C1 segment of cervical spinal cord (tissue), 14 donors: ENCODE measurements at regions not wholly inside any gene's neighbourhood (a gene's known extent, or its start where the extent isn't known, plus 50 kb on each side); places are given as distances from the start of the nearest gene placed in this dataset.

Source experiments
- DNase-seq, 14 donors: peaks; one replicate each; lab custom pipeline; 2025; lab: John Stamatoyannopoulos, UW

DNA sequence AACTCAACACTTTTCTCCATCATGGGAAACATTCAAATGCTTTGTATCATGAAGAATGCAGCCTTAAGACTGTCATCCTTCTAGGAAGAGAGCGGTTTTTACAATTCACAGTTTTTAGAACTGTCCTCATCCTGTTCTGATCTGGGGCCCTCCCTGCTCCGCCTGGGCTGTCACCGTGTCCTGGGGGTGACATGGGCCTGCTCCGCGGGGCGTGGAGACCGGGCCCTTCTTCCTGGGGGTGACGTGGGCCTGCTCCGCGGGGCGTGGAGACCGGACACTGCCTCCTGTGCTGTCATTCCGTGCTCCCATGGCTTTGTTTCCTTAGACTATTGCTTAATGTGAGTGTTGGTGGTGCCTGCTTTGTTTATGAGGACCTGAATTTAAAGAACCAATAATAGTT, 122.8 kb downstream of the TMEM18 start:
- DNase-seq = no peak

DNA sequence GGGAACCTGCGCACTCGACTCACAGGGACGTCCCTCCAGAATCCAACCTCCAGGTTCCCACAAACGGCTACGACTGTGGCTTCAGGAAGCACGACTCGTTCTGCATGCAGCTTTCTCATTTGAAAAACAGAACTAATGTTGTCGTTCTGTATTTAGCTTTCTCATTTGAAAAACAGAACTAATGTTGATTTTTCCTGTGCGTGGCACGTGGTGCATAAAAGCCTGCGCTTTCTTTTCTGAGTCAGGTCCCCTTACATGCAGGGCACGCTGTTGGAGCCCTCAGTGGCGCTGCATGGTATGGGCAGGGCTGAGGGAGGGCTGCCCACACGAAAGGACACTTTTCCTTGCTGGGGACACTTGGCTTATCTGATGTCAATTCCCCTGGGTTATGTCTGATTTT, 124.3 kb downstream of the TMEM18 start:
- DNase-seq = no peak

DNA sequence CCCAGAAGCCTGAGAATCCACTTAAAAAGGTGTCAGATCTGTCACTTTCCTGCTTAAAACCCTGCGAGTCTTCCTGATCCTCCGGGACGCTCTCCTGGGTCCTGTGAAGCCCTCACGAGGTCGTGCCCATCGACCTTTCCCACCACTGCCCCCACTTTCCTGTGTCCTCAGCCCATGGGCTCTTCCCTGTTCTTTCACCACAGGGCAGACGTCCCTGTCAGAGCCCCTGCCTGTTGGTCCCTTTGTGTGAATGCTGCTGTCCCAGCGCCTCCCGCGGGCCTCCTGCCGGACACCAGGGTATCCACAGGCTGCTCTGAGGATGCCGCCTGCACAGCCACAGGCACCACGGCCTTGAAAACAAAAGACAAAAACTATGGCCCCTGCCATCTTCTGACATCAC, 125.6 kb downstream of the TMEM18 start:
- no peak for DNase-seq

DNA sequence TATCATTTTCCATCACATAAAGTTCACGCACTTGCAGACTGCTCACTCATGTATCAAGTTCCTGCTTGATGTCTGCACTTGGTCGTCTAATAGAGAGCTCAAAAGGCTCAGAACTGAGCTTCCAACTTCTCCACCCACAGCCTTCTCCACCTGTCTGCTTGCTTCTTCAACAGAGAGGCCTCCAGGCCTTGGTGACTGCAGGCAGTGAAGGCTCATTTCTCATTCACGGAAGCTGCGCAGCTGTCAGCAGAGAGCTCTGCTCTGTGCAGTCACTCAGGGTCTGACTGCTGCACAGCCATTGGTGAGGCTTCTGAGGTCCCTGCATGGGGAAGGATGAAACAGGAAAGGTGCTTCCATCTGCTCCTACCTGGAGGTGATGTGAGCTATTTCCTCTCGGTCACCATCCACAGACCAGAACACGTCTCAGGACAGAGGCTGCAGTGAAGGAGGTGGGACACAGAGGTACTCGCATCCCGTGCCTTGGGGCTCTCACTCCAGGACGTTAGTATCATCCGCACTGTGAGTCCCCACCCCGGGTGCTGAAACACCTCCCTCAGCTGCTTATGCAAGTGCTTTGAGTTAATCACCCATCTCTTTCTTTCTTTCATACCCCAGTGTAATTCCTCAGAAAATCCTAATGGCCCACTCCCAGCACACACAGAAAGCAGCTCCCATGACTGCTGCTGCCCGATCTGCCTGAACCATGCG, 126.2 kb downstream of the TMEM18 start:
- DNase-seq = no peak

DNA sequence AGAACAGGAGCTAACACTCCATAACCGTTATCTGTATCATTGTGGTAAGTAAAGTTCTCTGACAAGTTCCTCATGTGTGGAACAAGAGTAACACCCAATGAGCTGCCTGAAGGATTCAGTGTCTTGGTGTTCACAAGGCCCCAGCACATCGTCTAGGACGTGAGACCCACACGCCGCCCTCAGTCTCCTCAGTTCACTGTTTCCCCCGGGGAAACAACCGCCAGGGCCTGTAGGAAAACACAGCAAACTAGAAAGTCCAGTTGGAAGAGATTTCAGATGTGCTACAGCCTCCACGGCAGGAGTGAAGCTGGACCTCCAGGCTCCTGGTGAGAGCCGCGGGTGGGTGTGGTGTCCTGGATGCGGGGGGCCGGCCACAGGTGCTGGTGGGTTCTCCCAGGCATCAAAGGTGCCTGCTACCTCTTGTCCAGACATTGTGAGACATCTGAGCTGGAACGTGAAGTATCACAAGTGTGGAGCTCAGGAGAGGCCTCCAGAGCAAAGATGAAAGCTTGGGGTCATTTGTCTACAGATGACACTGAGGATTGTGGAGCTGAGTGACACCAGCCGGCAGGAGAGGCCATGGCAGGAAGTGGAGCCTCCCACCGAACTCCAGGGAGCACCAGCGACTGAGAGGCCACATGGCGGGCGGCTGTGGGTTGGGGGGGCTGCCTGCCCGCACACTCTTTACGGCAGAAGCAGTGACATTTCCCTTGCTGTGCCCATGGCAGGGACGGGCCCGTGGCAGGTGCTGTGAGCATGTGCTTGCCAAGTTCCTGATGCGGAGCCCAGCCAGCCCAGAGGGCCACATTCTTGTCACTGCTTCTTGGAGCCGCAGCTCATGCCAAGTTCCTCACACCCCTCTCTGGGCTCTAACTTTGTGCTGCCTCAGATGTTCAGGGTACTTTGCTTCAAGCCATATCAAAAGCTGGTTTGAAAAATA, 131.2 kb downstream of the TMEM18 start:
- DNase-seq = no peak

DNA sequence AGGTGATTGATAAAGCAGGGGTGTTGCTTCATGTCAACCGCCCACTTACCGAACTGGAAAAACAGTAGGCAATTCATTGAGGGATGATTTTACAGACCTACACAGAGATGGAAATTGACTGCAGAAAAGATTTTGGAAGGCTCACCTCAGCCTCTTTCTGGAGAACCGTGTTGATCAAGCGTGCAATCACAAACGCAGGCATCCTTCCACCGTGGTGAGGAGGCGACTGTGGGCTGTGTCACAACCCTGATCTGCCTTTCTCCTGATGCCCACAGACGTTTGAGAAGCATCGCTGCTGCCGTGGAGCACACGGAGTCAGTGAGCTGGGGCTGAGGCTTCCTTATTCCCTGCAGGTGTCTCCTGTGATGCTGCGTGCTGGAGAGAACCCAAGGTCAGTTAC, 132.0 kb downstream of the TMEM18 start:
- DNase-seq = no peak

DNA sequence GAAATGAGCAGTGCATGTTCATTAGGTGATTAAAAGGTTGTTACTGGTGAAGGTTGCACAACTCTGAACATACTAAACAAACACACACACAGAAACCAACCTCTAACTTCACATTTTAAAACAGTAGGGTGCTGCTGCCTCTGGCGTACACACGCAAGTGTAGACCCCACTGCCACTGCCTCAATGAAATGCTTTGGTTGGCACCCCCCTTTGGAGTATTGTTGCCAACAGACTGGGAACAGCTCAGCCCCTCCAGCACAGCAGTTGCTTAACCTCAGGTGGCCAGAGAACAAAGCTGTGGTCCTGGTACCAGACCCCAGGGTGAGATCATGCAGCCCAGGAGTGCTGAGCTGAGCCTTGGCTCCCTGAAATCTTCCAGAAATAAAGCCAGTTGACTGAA, 138.6 kb downstream of the TMEM18 start:
- no peak for DNase-seq

DNA sequence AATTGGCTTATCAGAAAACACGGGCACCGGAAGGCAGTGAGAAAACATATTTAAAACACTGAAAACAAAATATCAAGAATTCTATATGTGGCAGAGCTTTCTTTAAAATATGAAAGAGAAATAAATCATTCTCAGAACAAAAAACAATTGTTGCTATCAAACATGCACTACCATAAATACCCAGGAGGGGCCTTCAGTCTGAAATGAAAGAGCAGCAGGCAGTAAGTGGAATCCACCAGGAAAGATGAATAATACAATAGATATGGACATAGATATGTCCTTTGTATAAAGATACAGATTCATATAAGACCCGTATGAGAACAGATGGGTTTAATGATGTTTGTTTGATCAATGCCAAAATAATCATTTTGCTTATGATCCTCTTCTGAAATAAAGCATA, 142.0 kb downstream of the TMEM18 start:
- DNase-seq = no peak

DNA sequence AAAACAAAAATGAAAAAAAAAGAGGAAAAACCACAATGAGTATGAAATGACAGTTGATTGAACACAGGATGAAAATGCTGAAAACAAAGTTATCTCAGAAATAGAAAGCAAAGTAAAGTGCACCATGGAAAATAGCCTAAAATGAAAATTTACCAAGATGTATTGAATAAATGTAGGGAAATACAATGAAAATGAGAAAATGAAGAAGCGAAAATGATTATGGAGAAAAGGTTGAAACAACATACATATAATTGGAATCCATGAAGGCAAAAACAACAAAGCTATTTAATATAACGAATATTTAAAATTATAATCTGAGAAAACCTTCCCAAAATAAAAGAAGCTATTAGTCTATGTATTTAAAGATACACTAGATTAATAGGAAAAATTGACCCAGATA, 147.4 kb downstream of the TMEM18 start:
- no peak for DNase-seq

DNA sequence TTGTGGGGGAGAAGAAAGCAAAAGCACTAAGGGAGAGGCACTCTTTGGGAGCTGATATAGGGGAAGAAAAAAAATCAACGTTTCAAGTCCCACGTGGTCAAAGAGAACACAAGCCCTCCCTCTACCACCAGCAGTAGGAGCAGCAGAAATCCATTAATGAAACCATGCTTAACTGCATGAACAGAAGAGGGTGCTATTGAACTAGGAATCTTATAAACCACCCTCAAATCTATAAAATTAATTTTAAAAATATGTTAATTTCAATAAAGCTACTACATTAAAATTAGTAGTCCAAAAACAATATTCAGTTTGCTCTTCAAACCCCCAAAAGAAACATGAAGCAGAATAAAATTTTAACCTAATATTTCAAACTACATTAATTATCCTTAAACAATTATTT, 147.8 kb downstream of the TMEM18 start:
- no peak for DNase-seq

DNA sequence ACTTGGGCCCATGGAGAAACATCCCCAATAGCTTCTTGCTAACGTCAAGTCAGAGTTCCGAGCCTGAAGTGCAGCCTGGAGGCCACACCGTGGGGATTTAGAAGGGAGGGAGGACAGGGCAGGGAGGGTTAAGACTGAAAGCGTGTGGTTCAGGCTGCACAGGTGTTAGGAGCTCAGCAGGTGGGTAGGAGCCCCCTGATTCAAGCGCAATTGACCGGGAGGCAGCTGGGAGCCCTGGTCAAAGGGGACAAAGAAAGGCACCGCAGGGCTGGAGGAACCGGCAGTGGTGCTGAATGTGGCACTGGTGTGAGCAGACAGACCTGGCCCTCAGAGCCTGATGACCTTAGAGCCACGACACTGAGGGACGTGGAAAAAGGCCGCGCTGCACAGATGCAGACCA, 149.6 kb downstream of the TMEM18 start:
- no peak for DNase-seq

DNA sequence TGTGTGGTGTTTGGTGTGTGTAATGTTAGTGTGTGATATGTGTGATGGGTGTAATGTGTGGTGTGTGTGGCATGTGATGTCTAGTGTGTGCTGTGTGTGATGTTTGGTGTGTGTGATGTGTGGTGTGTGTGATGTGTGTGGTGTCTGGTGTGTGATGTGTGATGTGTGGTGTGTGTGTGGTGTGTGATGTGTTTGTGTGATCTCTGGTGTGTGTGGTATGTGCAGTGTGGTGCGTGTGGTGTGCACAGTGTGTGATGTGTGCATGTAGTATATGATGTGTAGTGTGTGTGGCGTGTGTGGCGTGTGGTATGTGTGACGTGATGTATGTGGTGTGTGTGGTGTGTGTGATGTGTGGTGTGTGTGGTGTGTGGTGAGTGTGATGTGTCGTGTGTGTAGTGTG, 150.3 kb downstream of the TMEM18 start:
- no peak for DNase-seq

DNA sequence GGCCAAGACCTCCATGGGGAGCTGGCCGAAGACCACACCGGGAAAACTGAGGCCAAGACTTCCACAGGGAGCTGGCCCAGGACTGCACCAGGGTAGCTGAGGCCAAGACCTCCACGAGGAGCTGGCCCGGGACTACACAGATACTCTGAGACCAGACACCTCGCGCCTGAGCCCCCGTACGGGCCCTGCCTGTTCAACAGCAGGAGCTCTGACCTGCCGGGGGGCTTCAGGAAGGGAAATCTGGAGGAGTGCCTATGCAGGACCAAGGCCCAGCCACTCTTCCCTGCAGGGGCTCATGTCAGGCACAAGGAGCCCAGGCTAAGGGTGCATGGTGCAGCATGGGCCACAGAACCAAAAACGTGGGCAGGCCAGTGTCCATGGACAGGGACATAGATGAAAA, 151.6 kb downstream of the TMEM18 start:
- no peak for DNase-seq

DNA sequence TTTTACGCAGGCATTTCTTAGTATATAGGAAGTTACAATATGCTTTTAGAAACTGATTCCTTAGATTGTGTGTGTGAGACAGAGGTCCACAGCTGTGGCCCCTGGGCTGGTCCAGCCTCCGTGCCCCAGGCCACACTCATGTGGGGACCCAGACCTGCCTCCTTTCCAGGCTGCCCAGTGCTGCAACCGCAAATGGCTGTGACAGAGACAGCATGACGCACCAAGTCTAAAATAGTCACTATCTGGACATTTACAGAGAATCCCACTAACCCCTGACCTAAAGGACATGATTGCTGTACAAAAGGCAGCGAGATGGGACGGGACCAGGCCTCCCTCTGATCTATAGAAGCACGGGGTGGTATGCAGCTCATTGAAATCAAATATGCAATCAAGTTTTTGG, 152.2 kb downstream of the TMEM18 start:
- DNase-seq = no peak

DNA sequence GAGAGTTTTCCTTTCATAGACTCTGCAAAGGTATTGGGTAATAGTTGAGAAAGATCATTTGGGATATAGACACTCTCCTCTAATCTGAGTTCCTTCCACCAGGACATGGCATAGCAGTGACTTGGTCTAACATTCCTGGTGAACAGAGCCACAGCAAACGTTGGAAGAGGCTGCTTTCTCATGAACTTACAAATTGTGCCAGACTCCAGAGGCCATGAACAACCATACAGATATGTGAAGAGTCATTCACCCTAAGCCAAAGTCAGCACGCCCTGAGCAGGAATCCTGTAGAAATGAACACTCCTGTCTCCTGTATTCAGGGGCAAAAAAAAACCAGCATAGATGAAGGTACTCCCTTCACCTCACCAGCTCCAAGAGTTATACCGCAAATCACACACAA, 152.8 kb downstream of the TMEM18 start:
- no peak for DNase-seq

DNA sequence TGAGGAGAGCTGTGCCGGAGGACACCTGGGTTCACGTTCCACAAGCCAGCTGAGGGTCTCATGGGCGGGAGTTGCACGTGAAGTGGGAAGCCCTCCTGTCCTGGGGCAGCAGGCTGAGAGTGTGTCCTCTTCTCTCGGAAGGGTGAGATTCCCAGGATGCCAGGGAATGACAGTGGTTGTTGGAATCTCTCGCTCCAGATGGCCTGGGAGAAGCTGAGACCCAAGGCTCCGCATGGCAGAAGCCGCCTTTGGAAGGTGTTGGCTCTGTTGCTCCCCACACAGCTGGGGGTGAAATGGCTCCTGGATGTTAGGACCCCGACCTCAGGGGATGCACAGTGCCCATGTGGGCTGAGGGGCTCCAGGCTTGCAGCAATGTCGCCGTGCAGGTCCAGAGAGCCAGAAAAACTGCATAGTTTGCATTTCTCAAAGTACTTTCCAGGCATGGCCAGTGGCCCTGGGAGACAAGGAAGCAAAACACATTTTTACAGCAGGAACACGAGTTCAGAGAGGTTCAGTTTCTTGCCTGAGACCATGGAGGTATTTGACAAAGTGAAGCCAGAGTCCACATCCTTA, 153.4 kb downstream of the TMEM18 start:
- no peak for DNase-seq

DNA sequence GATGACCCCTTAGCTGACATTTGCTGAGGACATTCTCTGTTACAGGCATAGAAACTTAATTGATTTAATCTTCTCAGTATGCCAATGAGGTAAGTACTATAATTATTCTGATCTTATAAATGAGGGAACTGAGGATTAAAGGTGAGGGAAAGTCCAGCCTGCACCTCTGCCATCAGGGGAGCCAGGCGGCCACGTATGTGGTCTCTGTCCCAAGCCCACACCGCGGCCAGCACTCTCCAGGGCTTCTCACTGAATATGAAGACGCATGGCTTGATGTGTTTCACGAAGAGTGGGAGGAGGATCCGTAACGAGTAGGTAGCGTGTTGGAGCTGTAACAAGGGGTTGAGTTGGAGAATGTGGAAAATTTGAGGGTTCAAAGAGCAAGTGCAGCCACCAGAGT, 154.4 kb downstream of the TMEM18 start:
- no peak for DNase-seq

DNA sequence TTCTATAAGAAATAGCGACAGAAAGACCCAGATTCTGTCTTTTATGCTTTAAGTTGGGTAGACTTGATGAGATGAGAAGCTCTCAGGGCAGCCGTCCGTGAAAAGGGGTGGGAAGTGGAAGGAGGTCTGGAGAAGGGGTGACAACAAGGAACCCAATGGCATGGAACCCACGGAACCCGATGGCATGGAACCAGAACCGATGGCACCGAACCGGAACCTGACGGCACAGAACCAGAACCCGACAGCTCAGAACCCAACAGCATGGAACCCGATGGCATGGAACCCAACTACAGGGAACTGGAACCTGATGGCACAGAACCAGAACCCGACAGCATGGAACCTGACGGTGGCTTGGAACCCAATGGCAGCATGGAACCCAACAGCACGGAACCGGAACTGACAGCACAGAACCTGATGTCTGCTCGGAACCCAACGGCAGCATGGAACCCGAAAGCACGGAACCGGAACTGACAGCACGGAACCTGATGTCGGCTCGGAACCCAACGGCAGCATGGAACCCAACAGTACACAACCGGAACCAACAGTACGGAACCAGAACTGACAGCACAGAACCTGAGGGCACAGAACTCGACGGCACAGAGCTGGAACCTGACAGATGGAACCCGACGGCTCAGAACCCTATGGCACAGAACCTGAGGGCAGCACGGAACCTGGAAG, 155.2 kb downstream of the TMEM18 start:
- no peak for DNase-seq

DNA sequence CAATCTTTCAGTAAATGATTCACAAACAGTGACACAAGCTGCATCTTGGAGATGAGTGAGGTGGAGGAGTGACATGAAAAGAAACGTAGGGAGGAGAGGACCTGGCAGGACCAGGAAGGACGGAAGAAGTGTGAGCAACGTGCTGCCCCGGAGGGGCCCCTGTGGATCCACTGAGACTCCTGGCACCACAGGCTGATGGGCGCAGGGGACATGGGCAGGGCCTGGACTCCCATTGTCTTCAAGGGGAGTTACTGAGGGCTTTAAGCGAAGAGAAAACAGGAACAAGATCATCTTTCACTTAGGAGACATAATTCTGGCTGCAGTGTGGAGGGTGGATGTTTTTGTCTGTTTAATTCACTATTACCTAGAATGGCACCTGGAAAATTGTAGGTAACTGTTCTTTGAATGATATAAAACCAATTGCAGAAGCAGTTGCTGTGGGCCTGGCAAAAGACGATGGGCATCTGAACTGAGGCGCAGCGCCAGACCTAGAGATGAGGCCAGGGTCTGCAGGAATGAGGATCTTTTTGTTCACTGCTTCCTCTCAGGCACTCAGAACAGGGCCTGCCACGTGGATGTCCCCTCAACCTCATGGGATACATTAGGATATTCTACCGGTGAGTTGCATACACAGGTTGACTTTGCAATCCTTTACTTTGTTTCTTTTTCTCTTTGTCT, 156.4 kb downstream of the TMEM18 start:
- no peak for DNase-seq

DNA sequence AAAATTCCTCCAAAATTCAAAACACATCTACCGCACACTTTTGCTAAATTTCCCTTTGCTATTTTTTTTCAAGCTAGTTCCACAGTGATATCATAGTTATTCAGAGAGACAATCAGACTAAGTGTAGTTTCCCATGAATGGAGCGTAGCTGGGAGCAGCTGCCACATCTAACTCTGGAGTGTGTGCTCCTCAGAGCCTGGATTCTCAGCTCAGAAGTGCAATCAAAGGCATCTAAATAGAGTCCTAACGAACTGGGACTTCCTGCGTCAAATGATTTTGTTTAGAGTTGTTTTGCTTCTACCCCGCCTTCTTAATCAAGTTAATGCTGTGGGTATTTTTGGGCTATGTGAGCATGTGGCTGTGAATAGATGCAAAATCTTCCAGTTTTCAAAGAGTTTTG, 160.3 kb downstream of the TMEM18 start:
- DNase-seq = no peak

DNA sequence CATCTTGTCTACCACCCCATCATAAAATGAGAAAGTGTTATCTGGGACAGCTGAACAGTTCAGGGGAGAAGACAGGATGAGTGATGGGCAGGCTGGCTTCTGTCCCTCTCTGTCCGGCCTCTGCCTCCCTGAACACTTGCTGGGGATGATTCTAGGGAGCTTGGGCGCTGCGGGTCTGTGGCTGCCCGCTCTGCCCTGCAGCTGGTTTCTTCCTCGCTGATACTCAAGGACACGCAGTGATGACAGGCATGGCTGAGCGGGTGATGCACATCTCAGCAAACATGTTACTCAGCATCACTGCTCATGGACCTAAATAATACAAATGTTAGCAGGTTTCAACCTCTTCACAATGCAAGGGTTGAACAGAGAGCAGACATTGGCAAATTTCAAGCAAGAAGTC, 161.1 kb downstream of the TMEM18 start:
- no peak for DNase-seq
